ENCODE measurements at regions not wholly inside any gene's neighbourhood (a gene's known extent, or its start where the extent isn't known, plus 50 kb on each side); places are given as distances from the start of the nearest gene placed in this dataset.

GRCh38 chr5:120874081-120874862 lies 410.2 kb downstream of the PRR16 start:
- TF ChIP-seq CTCF (IDR thresholded peaks at IDR 0.05; ENCODE audit: low read depth, low read length): no peak

GRCh38 chr5:120882038-120882775 lies 418.1 kb downstream of the PRR16 start:
- H3K4me3 ChIP-seq (ENCODE audit: low read depth, low read length): no peak overlapping the region
- no peak for TF ChIP-seq CTCF (IDR thresholded peaks at IDR 0.05; ENCODE audit: low read depth, low read length)

More at GRCh38 chr5:120874081-120874862, 410.2 kb downstream of the PRR16 start:
- H3K4me3 ChIP-seq (ENCODE audit: low read depth, low read length): no peak overlapping the region

GRCh38 chr5:120886351-120886860 lies 422.3 kb downstream of the PRR16 start:
- TF ChIP-seq CTCF (IDR thresholded peaks at IDR 0.05; ENCODE audit: low read depth, low read length): no peak
- H3K4me3 ChIP-seq (ENCODE audit: low read depth, low read length): no peak overlapping the region

- TF ChIP-seq CTCF (IDR thresholded peaks at IDR 0.05; ENCODE audit: low read depth, low read length): no peak
- no peak overlapping the region for H3K4me3 ChIP-seq (ENCODE audit: low read depth, low read length)
These were observed 431.6 kb downstream of the PRR16 start for GRCh38 chr5:120895660-120896059.

- H3K4me3 ChIP-seq (ENCODE audit: low read depth, low read length): no peak overlapping the region
- TF ChIP-seq CTCF (IDR thresholded peaks at IDR 0.05; ENCODE audit: low read depth, low read length): no peak
These were observed 437.1 kb downstream of the PRR16 start for GRCh38 chr5:120901199-120901598.

- H3K4me3 ChIP-seq (ENCODE audit: low read depth, low read length): no peak overlapping the region
- no peak for TF ChIP-seq CTCF (IDR thresholded peaks at IDR 0.05; ENCODE audit: low read depth, low read length)
These were observed 443.9 kb downstream of the PRR16 start for GRCh38 chr5:120907953-120908352.

GRCh38 chr5:120910629-120911028 lies 446.5 kb downstream of the PRR16 start:
- no peak for TF ChIP-seq CTCF (IDR thresholded peaks at IDR 0.05; ENCODE audit: low read depth, low read length)
- H3K4me3 ChIP-seq (ENCODE audit: low read depth, low read length): no peak overlapping the region

Measured in WI38 (cell line).